ENCODE measurements at regions not wholly inside any gene's neighbourhood (a gene's known extent, or its start where the extent isn't known, plus 50 kb on each side); places are given as distances from the start of the nearest gene placed in this dataset.

DNA sequence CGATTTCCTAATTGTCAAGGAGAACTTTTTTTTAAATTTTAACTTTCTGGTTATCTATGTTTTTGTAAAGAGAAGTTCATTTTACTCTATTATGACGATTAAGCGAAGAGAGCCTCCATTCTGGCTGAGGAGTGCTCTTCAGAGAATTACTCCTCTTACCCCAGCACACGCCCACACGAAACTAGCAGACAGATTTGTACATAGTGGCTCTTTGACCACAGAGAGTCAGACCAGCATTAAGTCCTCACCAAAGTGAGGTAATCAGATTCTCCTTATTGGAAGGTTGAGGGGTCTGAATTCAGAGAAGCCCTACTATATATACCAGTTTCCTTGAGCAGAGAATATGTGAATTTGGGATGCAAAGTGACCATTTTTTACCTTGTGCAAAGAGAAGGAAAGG, 204.8 kb upstream of the TSC22D2 start:
- no peak overlapping the region for H2AFZ ChIP-seq (ENCODE audit: insufficient read depth, low read depth, low read length, poor library complexity, severe bottlenecking)
- no peaks in the 10 kb centered on the region for H3K9me3 ChIP-seq (replicated peaks in 1 of 2; ENCODE audit: control insufficient read depth in 1 of 2, insufficient read depth in 1 of 2, low read length in 2 of 2)
- no peak overlapping the region for H3K4me2 ChIP-seq (replicated peaks; ENCODE audit: extremely low read depth, low read length, poor library complexity, severe bottlenecking)
- no peak overlapping the region for H3K9ac ChIP-seq (ENCODE audit: insufficient read depth, low read length, poor library complexity, severe bottlenecking)
- no peaks in the 10 kb centered on the region for H3K36me3 ChIP-seq (replicated peaks in 1 of 2; ENCODE audit: control insufficient read depth in 1 of 2, insufficient read depth in 2 of 2, low read length in 2 of 2)
- no peaks in the 10 kb centered on the region for H3K27me3 ChIP-seq (ENCODE audit: control insufficient read depth in 2 of 2, insufficient read depth in 2 of 2, low read length in 2 of 2)
- Mint-ChIP-seq H3K9me3 (peaks cover 0 to 3% (median under 1%) of the 10 kb centered on the region in 7 donors), H3K27me3 (ENCODE audit: low read depth in 3 of 3) (peaks cover 4 to 5% (median 5%) of the 10 kb centered on the region in 3 donors), H3K36me3 (no peaks in the 10 kb centered on the region), H3K27ac (no peak overlapping the region), H3K4me3 (no peak overlapping the region), H3K4me1 (no peaks in the 10 kb centered on the region)
- no peaks in the 10 kb centered on the region for H3K79me2 ChIP-seq (ENCODE audit: insufficient read depth, low read length)
- WGBS (ENCODE audit: insufficient coverage) = no CpG with 5 or more reads among the region's 5 CpGs
- no peaks in the 10 kb centered on the region for H4K20me1 ChIP-seq (ENCODE audit: insufficient read depth, low read length)
- H3K27ac ChIP-seq (ENCODE audit: low read depth in 1 of 2, low read length in 2 of 2) = no peak overlapping the region
- no peak overlapping the region for H3K4me3 ChIP-seq (replicated peaks in 1 of 3; ENCODE audit: low read depth in 2 of 3, low read length in 3 of 3)
- no peak for DNase-seq
- no peaks in the 10 kb centered on the region for H3K4me1 ChIP-seq (ENCODE audit: control insufficient read depth in 1 of 2, insufficient read depth in 2 of 2, low read length in 2 of 2)
- intact Hi-C loops (cut with micrococcal nuclease) = no loop called here
- TF ChIP-seq, protein P1, sequence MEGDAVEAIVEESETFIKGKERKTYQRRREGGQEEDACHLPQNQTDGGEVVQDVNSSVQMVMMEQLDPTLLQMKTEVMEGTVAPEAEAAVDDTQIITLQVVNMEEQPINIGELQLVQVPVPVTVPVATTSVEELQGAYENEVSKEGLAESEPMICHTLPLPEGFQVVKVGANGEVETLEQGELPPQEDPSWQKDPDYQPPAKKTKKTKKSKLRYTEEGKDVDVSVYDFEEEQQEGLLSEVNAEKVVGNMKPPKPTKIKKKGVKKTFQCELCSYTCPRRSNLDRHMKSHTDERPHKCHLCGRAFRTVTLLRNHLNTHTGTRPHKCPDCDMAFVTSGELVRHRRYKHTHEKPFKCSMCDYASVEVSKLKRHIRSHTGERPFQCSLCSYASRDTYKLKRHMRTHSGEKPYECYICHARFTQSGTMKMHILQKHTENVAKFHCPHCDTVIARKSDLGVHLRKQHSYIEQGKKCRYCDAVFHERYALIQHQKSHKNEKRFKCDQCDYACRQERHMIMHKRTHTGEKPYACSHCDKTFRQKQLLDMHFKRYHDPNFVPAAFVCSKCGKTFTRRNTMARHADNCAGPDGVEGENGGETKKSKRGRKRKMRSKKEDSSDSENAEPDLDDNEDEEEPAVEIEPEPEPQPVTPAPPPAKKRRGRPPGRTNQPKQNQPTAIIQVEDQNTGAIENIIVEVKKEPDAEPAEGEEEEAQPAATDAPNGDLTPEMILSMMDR (IDR thresholded peaks at IDR 0.05) = no peak

DNA sequence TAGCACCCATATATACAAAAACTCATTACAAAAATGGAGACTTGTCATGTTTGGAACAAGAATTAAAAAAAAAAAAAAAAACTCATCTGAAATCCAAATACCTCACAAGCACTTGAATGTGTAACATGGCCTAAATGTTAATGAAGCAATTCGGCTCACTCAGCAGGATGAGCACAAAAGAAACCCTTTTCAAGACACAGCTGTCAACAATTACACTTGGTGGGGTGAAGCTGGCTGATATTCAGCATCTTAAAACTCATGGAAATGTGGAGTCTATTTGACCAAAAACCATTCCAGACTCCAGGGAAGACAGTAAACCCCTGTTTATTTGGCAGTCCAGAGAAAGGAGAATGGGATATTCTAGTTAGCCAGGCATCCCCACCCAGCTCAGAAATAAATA, 205.4 kb upstream of the TSC22D2 start:
- WGBS (ENCODE audit: insufficient coverage) = no CpG with 5 or more reads among the region's 1 CpG
- intact Hi-C loops (cut with micrococcal nuclease) = no loop called here
- no peaks in the 10 kb centered on the region for H3K27me3 ChIP-seq (ENCODE audit: control insufficient read depth in 2 of 2, insufficient read depth in 2 of 2, low read length in 2 of 2)

More for the DNA sequence above, 205.4 kb upstream of the TSC22D2 start:
- Mint-ChIP-seq H3K27me3 (ENCODE audit: low read depth in 3 of 3) (peaks cover 4 to 6% (median 4%) of the 10 kb centered on the region in 3 donors), H3K4me1 (no peaks in the 10 kb centered on the region), H3K27ac (no peak overlapping the region), H3K9me3 (peaks cover 0 to 6% (median 1%) of the 10 kb centered on the region in 7 donors), H3K36me3 (no peaks in the 10 kb centered on the region), H3K4me3 (no peak overlapping the region)
- Histone ChIP-seq H3K4me3 (replicated peaks in 1 of 3; ENCODE audit: low read depth in 2 of 3, low read length in 3 of 3) (no peak overlapping the region), H3K9ac (ENCODE audit: insufficient read depth, low read length, poor library complexity, severe bottlenecking) (no peak overlapping the region), H3K27ac (ENCODE audit: low read depth in 1 of 2, low read length in 2 of 2) (no peak overlapping the region), H3K4me1 (ENCODE audit: control insufficient read depth in 1 of 2, insufficient read depth in 2 of 2, low read length in 2 of 2) (no peaks in the 10 kb centered on the region), H3K9me3 (replicated peaks in 1 of 2; ENCODE audit: control insufficient read depth in 1 of 2, insufficient read depth in 1 of 2, low read length in 2 of 2) (no peaks in the 10 kb centered on the region), H3K79me2 (ENCODE audit: insufficient read depth, low read length) (no peaks in the 10 kb centered on the region), H4K20me1 (ENCODE audit: insufficient read depth, low read length) (no peaks in the 10 kb centered on the region), H3K36me3 (replicated peaks in 1 of 2; ENCODE audit: control insufficient read depth in 1 of 2, insufficient read depth in 2 of 2, low read length in 2 of 2) (no peaks in the 10 kb centered on the region), H2AFZ (ENCODE audit: insufficient read depth, low read depth, low read length, poor library complexity, severe bottlenecking) (no peak overlapping the region), H3K4me2 (replicated peaks; ENCODE audit: extremely low read depth, low read length, poor library complexity, severe bottlenecking) (no peak overlapping the region)
- TF ChIP-seq, protein P1 (IDR thresholded peaks at IDR 0.05) = no peak
- no peak for DNase-seq

All from CD14-positive monocyte (primary cell).